Neutrophil (primary cell): ENCODE measurements at regions not wholly inside any gene's neighbourhood (a gene's known extent, or its start where the extent isn't known, plus 50 kb on each side); places are given as distances from the start of the nearest gene placed in this dataset.

Experiments used
- H3K27ac ChIP-seq: fragments of 200-600 bp; sonication (generic); 2 replicates; pipeline ENCODE4 v1.5.1; 2016; ENCODE audit warnings: mild to moderate bottlenecking, moderate library complexity
- H3K27me3 ChIP-seq: fragments of 200-600 bp; sonication (generic); 2 replicates; pipeline ENCODE4 v1.6.0; 2016; ENCODE audit warnings: mild to moderate bottlenecking
- H3K36me3 ChIP-seq: fragments of 200-600 bp; sonication (generic); 2 replicates; pipeline ENCODE4 v1.5.1; 2017
- H3K4me1 ChIP-seq, 2 experiments: fragments of 200-600 bp in 1 of 2; sonication (generic) in 1 of 2; 1 replicate in 1 of 2; 2 replicates in 1 of 2; pipeline versions ENCODE4 v1.5.1 to v1.6.1; 2013 to 2016; ENCODE audit warnings: low read depth in 1 of 2, low read length in 1 of 2, mild to moderate bottlenecking in 1 of 2, moderate library complexity in 1 of 2; ENCODE audit not compliant: control insufficient read depth in 1 of 2, insufficient read depth in 1 of 2
- H3K4me3 ChIP-seq, 2 experiments: fragments of 200-600 bp in 1 of 2; sonication (generic) in 1 of 2; 1 replicate in 1 of 2; 2 replicates in 1 of 2; pipeline ENCODE4 v1.5.1; 2013 to 2016; ENCODE audit warnings: low read depth in 1 of 2, low read length in 1 of 2, mild to moderate bottlenecking in 1 of 2, moderate library complexity in 1 of 2
- H3K9me3 ChIP-seq: fragments of 200-600 bp; sonication (generic); 2 replicates; pipeline ENCODE4 v1.5.1; 2016
- TF ChIP-seq, protein P1 (sequence below): fragments of 200-600 bp; sonication (generic); IDR thresholded peaks from 2 replicates; pipeline ENCODE4 v1.5.1; 2016; ENCODE audit warnings: antibody characterized with exemption

DNA sequence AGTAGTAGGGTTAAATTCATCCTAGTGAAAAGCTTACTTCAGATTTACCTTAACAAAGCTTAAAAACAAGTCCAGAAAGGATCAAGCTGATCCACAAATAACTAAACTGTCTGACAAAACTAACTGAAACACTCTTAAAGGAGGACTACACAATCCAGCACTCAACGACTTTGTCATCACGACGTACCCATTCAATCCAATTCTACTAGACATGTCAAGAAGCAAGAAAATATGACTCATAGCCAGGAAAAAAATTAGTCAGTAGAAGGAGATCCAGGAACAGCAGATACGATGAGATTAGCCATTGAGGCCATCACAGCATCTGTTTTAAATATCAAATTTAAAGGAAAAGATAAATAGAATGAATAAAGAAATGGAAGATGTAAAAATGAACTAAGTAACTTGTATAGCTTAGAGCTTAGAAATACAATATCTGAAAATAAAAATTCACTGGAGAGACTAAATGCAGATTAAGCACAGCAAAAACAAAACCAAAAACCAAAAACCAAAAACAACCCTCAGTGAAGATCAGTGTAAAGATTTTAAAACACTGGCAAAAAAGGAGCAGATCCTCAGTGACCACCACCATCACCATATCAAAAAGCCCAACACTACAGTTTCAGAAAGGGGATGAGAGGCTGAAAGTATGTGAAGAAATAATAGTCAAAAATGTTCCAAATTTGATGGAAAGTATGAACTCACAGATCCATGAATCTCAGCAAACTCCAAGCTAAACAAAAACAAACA lies 95.0 kb upstream of the CCND2 start:
- H3K27ac ChIP-seq = no peak overlapping the region
- peaks cover 44 to 50% of the 10 kb centered on the region in 2 experiments for H3K4me1 ChIP-seq
- no peaks in the 10 kb centered on the region for H3K9me3 ChIP-seq
- no peaks in the 10 kb centered on the region for H3K36me3 ChIP-seq
- no peaks in the 10 kb centered on the region for H3K27me3 ChIP-seq
- H3K4me3 ChIP-seq = no peak overlapping the region
- TF ChIP-seq, protein P1, sequence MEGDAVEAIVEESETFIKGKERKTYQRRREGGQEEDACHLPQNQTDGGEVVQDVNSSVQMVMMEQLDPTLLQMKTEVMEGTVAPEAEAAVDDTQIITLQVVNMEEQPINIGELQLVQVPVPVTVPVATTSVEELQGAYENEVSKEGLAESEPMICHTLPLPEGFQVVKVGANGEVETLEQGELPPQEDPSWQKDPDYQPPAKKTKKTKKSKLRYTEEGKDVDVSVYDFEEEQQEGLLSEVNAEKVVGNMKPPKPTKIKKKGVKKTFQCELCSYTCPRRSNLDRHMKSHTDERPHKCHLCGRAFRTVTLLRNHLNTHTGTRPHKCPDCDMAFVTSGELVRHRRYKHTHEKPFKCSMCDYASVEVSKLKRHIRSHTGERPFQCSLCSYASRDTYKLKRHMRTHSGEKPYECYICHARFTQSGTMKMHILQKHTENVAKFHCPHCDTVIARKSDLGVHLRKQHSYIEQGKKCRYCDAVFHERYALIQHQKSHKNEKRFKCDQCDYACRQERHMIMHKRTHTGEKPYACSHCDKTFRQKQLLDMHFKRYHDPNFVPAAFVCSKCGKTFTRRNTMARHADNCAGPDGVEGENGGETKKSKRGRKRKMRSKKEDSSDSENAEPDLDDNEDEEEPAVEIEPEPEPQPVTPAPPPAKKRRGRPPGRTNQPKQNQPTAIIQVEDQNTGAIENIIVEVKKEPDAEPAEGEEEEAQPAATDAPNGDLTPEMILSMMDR = no peak

DNA sequence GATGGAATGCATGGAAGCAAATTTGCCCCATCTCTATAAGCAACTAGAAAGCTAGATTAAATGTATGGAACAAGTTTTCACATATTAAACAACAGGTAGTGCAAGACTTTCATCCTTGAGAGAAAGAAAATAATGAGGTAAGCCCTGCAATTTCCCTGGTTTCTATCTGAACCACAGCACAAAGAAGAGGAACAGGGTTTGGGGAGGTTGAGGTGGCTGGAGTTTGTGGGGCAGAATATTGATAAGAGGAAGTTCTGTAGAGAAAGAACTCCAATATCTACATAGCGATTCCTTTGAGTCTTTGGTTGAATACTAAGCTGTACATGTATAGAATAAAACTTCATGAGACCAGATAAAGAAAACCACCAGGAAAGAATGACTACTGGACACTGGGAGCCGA lies 96.3 kb upstream of the CCND2 start:
- Histone ChIP-seq H3K4me1 (peaks cover 55 to 63% of the 10 kb centered on the region in 2 experiments), H3K36me3 (no peaks in the 10 kb centered on the region), H3K9me3 (no peaks in the 10 kb centered on the region), H3K4me3 (peak overlapping the region in 1 of 2 experiments; percentile 5), H3K27me3 (no peaks in the 10 kb centered on the region), H3K27ac (peak overlapping the region; percentile 75)
- TF ChIP-seq, protein P1 = no peak

DNA sequence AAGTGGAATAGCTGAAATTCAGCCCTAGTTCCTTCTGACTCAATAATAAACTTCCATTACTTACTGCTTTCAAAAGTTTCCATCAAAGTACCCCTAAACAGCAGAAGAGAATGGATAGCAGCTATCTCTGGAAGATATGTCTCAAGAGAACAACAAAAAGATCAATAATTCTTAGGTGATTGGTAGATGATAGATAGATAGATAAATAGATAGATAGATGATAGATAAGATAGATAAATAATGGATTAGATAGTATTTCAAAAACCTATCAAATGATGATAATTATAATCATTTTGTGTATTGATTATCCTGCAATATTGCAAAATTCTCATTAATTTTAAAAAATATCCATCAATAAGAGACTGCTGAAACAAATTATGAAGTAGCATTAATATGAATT lies 97.4 kb upstream of the CCND2 start:
- Histone ChIP-seq H3K4me3 (no peak overlapping the region), H3K36me3 (no peaks in the 10 kb centered on the region), H3K27me3 (no peaks in the 10 kb centered on the region), H3K9me3 (no peaks in the 10 kb centered on the region), H3K27ac (peak overlapping the region; percentile 75), H3K4me1 (peaks cover 55 to 69% of the 10 kb centered on the region in 2 experiments)
- TF ChIP-seq, protein P1 = no peak

DNA sequence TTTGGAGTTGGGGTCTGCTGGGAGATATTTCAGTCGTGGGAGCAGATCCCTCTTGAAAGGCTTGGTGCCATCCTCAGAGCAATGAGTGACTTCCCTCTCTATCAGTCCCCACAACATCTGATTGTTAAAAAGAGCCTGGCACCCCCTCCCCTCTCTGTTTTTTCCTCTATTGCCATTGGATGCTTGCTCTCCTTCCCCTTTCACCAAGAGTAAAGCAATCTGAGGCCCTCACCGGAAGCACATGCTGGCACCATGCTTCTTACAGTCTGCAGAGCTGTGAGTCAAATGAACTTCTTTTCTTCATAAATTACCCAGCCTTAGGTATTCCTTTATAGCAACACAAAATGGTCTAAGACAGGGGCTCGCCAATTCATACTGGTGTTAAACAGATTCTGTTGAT lies 99.1 kb upstream of the CCND2 start:
- H3K9me3 ChIP-seq = no peaks in the 10 kb centered on the region
- H3K27me3 ChIP-seq = no peaks in the 10 kb centered on the region
- TF ChIP-seq, protein P1 = no peak
- H3K27ac ChIP-seq = peak overlapping the region; percentile 75
- H3K36me3 ChIP-seq = no peaks in the 10 kb centered on the region
- H3K4me1 ChIP-seq = peaks cover 72 to 85% of the 10 kb centered on the region in 2 experiments
- peak overlapping the region in 1 of 2 experiments; percentile 37 for H3K4me3 ChIP-seq

DNA sequence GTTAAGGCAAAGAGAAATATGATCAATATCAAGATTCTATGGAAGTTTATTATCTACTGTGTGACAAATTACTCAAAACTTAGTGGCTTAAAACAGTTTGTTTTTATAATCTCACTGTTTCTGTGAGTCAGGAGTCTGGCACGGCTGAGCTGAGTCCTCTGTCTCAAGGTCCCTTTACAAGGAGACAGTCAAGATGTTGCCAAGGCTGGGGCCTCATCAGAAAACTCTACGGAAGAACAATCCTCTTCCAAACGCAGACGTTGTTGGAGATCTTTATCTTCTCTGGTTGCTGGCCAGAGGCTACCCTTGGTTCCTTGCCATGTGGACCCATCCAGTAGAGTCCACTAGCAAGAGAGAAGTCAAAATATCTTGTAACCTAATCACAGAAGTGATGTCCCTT lies 100.6 kb upstream of the CCND2 start:
- H3K27ac ChIP-seq = peak overlapping the region; percentile 75
- H3K4me1 ChIP-seq = peaks cover 72 to 81% of the 10 kb centered on the region in 2 experiments
- TF ChIP-seq, protein P1 = no peak
- no peaks in the 10 kb centered on the region for H3K36me3 ChIP-seq
- no peaks in the 10 kb centered on the region for H3K27me3 ChIP-seq
- peak overlapping the region in 1 of 2 experiments; percentile 13 for H3K4me3 ChIP-seq
- H3K9me3 ChIP-seq = no peaks in the 10 kb centered on the region
